Adrenal gland (tissue), 9 donors: ENCODE measurements at regions not wholly inside any gene's neighbourhood (a gene's known extent, or its start where the extent isn't known, plus 50 kb on each side); places are given as distances from the start of the nearest gene placed in this dataset.
"Not testable (repeated sequence)": the region's sequence is repeated elsewhere in the genome, so short reads cannot be mapped to it uniquely, and the experiment has no call there.

Source experiments
- DNase-seq, 7 donors: peaks; one replicate each; pipeline ENCODE4 v3.0.0-alpha.2; 2019 to 2020
- H3K27ac ChIP-seq, 5 donors: fragments of 200-600 bp; sonication (generic) in 4 of 5; 1 replicate in 3 of 5; 2 replicates in 2 of 5; pipeline versions ENCODE4 v1.5.1 to v1.8.0; 2016 to 2020; ENCODE audit warnings: mild to moderate bottlenecking in 1 of 5
- H3K27me3 ChIP-seq: fragments of 200-600 bp; 2 replicates; pipeline ENCODE4 v1.8.0; 2021
- H3K36me3 ChIP-seq, 2 donors: fragments of 200-600 bp; replicated peaks in 1 of 2; 1 replicate in 1 of 2; 2 replicates in 1 of 2; pipeline versions ENCODE4 v1.5.1 to v1.8.0; 2018 to 2022
- H3K4me1 ChIP-seq, 2 donors: fragments of 200-600 bp; replicated peaks in 1 of 2; 1 replicate in 1 of 2; 2 replicates in 1 of 2; pipeline versions ENCODE4 v1.5.1 to v1.8.0; 2018 to 2021
- H3K4me3 ChIP-seq, 4 donors: fragments of 200-600 bp; sonication (generic) in 3 of 4; one replicate each; pipeline ENCODE4 v1.5.1; 2016 to 2018
- H3K9me3 ChIP-seq, 3 donors: fragments of 200-600 bp; sonication (generic) in 1 of 3; replicated peaks in 1 of 3; 1 replicate in 2 of 3; 2 replicates in 1 of 3; pipeline versions ENCODE4 v1.5.1 to v1.8.0; 2016 to 2021
- POLR2A ChIP-seq, 2 donors: fragments of 450-650 bp; IDR thresholded peaks; one replicate each; pipeline ENCODE4 v1.6.1; 2017; ENCODE audit warnings: antibody characterized with exemption in 2 of 2, mild to moderate bottlenecking in 2 of 2, moderate library complexity in 1 of 2
- WGBS, 4 donors: extraction: QIAGEN DNeasy Blood & Tissue Kit in 2 of 4; methylation state at CpG; one replicate each; pipeline versions ENCODE4 v1.1.5 to v1.1.7; 2013 to 2017; 5-methylcytosine and 5-hydroxymethylcytosine counted together
- intact Hi-C, 2 donors: fragments of 100-400 bp; cut with DNase I; formaldehyde crosslinking; loops; one replicate each; pipeline versions ENCODE4 v1.14.1 to v1.15.0; 2022 to 2023
- microRNA-seq, 3 donors: library from miRNA; unstranded; fragments of <30 nt; microRNA quantifications; one replicate each; pipeline ENCODE4, GENCODE V29; 2017 to 2020
- small RNA-seq, 2 donors: library from RNA; depleted of rRNA; stranded (forward); fragments of <200 nt; gene quantifications; one replicate each; pipeline ENCODE3, GENCODE V24; 2016
- TF ChIP-seq, protein P1 (sequence below), 6 experiments: fragments of 450-650 bp in 4 of 6; fragments of 200-600 bp in 2 of 6; sonication (generic) in 1 of 6; IDR thresholded peaks; 1 replicate in 5 of 6; 2 replicates in 1 of 6; pipeline versions ENCODE4 v1.5.1 to v1.8.0; 2016 to 2021; ENCODE audit warnings: antibody characterized with exemption in 6 of 6, mild to moderate bottlenecking in 2 of 6, moderate library complexity in 1 of 6
- donor health status: healthy with polysubstance abuse.
- donor health status: Bipolar disorder and iron deficiency.
- donor health status: DM: yes; HTN: yes; CAD: no.
- donor health status: DM: no; HTN: no; CAD: no.
- donor health status: DM: no; HTN: no; CAD: no.

DNA sequence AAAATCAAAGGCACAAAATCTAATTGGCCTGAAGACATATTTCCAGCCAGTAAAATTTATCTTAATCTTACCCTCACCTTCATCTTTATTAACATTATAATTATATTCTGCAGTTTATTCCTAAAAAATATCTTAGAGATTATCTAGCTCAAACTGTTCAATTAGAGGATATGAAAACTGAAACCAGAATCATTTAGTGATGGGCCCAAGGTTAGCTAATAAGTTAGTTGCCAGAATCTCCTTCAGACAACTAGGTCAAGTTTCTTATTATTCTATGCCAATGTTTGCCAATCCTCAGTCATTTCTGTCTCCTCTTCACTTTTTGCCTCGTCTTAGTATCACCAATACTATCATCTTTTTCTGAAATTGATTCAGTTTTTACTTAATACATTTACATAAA lies 56.0 kb upstream of the RASA1 start:
- Histone ChIP-seq H3K4me3 (no peak overlapping the region), H3K27me3 (no peaks in the 10 kb centered on the region), H3K27ac (no peak overlapping the region), H3K9me3 (no peaks in the 10 kb centered on the region), H3K36me3 (no peaks in the 10 kb centered on the region), H3K4me1 (no peaks in the 10 kb centered on the region)
- WGBS, 4 donors = 25 to 38% (median 32%) methylated on average over 1 of the region's 1 CpG
- intact Hi-C loops = no loop called here
- DNase-seq = no peak
- TF ChIP-seq, protein P1, sequence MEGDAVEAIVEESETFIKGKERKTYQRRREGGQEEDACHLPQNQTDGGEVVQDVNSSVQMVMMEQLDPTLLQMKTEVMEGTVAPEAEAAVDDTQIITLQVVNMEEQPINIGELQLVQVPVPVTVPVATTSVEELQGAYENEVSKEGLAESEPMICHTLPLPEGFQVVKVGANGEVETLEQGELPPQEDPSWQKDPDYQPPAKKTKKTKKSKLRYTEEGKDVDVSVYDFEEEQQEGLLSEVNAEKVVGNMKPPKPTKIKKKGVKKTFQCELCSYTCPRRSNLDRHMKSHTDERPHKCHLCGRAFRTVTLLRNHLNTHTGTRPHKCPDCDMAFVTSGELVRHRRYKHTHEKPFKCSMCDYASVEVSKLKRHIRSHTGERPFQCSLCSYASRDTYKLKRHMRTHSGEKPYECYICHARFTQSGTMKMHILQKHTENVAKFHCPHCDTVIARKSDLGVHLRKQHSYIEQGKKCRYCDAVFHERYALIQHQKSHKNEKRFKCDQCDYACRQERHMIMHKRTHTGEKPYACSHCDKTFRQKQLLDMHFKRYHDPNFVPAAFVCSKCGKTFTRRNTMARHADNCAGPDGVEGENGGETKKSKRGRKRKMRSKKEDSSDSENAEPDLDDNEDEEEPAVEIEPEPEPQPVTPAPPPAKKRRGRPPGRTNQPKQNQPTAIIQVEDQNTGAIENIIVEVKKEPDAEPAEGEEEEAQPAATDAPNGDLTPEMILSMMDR (IDR thresholded peaks at IDR 0.05) = no peak
- TF ChIP-seq POLR2A (IDR thresholded peaks at IDR 0.05) = no peak

DNA sequence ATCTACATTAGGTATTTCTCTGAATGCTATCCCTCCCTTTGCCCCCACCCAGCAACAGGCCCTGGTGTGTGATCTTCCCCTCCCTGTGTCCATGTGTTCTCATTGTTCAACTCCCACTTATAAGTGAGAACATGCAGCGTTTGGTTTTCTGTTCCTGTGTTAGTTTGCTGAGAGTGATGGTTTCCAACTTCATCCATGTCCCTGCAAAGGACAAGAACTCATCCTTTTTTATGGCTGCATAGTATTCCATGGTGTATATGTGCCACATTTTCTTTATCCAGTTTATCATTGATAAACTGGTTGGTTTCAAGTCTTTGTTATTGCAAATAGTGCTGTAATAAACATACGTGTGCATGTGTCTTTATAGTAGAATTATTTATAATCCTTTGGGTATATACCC lies 55.5 kb upstream of the RASA1 start:
- H3K27ac ChIP-seq, H3K4me1 ChIP-seq, DNase-seq, H3K4me3 ChIP-seq, H3K9me3 ChIP-seq, H3K27me3 ChIP-seq, intact Hi-C loops, H3K36me3 ChIP-seq: not testable (repeated sequence)
- 36 to 92% (median 74%) methylated on average over 2 of the region's 2 CpGs for WGBS, 4 donors

DNA sequence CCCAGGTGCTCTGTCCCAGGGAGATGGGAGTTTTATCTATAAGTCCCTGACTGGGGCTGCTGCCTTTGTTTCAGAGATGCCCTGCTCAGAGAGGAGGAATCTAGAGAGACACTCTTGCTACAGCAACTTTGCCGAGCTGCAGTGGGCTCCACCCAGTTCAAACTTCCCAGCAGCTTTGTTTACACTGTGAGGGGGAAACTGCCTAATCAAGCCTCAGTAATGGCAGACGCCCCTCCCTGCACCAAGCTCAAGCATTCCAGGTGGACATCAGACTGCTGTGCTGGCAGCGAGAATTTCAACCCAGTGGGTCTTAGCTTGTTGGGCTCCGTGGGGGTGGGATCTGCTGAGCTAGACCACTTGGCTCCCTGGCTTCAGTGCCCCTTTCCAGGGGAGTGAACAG lies 50.2 kb upstream of the RASA1 start:
- intact Hi-C loops, DNase-seq, H3K9me3 ChIP-seq, H3K27ac ChIP-seq, H3K4me3 ChIP-seq, H3K4me1 ChIP-seq, H3K36me3 ChIP-seq, H3K27me3 ChIP-seq: not testable (repeated sequence)
- 50 to 70% (median 64%) methylated on average over 1 to 4 of the region's 4 CpGs; no CpG with 5 or more reads in 1 of the 4 donors for WGBS, 4 donors

Small RNA genes in the stretch of these regions (microRNA-seq; reads per million reads assigned to microRNA genes)
- 0 reads per million in 3 donors for gene MIR4280

Small RNA genes in the stretch of these regions (small RNA-seq; reads per million reads assigned to genes)
- gene MIR4280 (0 reads per million in 2 donors), gene RN7SKP34 (0 reads per million in 2 donors)
